ENCODE measurements at regions not wholly inside any gene's neighbourhood (a gene's known extent, or its start where the extent isn't known, plus 50 kb on each side); places are given as distances from the start of the nearest gene placed in this dataset.

GRCh38 chr5:8446179-8446578, 577.2 kb downstream of the MTRR start:
- Histone ChIP-seq H3K27me3 (no peaks in the 10 kb centered on the region), H3K4me1 (no peaks in the 10 kb centered on the region), H3K36me3 (no peaks in the 10 kb centered on the region), H3K27ac (no peak overlapping the region), H3K9me3 (no peaks in the 10 kb centered on the region), H3K4me3 (no peak overlapping the region)
- intact Hi-C loops (cut with DNase I): no loop called here
- TF ChIP-seq EP300 (IDR thresholded peaks at IDR 0.05) (no peak), POLR2A (IDR thresholded peaks at IDR 0.05) (no peak), POLR2AphosphoS5 (IDR thresholded peaks at IDR 0.05) (no peak)
- TF ChIP-seq, protein P1, sequence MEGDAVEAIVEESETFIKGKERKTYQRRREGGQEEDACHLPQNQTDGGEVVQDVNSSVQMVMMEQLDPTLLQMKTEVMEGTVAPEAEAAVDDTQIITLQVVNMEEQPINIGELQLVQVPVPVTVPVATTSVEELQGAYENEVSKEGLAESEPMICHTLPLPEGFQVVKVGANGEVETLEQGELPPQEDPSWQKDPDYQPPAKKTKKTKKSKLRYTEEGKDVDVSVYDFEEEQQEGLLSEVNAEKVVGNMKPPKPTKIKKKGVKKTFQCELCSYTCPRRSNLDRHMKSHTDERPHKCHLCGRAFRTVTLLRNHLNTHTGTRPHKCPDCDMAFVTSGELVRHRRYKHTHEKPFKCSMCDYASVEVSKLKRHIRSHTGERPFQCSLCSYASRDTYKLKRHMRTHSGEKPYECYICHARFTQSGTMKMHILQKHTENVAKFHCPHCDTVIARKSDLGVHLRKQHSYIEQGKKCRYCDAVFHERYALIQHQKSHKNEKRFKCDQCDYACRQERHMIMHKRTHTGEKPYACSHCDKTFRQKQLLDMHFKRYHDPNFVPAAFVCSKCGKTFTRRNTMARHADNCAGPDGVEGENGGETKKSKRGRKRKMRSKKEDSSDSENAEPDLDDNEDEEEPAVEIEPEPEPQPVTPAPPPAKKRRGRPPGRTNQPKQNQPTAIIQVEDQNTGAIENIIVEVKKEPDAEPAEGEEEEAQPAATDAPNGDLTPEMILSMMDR (IDR thresholded peaks at IDR 0.05): no peak
- 94 to 95% methylated on average over 2 of the region's 2 CpGs for WGBS, 2 donors
- no peak for DNase-seq

DNA sequence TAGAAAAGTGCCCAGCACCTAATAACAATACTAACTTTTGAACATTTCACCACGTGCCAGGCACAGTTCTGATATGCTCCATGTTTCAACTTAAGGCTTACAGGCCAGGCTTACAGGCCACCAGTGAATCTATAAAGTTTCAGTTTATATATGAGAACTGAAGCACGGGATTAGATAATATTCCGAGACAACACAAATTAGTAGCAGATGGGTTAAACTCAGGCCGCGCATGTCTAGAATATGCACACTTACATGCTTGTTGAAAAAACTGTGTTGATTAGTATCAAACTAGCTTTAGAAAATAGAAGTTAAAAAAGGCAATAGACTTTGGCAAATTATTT, 587.9 kb downstream of the MTRR start:
- TF ChIP-seq EP300 (IDR thresholded peaks at IDR 0.05) (peak in 1 of 4 donors; percentile 16), POLR2A (IDR thresholded peaks at IDR 0.05) (no peak)
- intact Hi-C loops (cut with DNase I): no loop called here

DNA sequence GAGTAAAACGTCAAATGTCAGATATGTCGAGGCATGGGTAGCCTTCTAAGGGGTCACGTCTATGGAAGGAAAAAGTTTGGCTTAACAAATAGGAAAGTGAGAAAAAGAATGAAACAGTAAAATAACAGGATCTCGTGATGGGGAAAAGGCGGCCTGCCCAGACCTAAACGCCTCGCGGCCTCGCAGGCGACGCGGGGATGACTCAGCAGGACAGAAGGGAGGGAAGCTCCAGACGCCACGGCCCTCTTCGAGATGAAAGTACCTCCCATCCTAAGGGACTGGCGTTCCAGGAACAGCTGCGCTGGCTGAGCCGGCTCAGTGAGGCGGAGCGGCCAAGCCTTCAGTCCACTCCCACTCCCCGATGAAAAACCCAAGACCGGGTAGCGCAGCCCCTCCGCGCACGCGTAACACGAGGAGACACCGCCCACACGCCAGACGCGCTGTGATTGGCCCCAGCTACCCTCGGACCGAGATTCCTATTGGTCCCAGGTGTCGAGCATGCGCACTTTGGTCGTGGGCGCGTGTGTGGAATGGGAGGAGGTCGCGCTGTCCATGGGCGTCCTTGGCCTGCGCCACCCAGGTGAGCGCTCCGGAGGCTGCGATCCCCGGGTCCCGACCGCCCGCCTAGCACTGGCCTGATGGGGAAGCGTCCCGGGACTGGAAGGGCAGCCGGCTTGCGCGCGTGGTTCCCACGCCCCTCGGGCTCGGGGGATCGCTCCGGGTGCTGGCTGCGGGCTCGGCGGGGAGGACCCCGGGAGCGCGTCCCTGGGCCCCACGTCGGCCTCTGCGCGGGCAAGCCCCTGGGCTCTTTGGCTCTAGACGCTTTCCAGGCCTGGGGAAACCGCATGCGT, 588.5 kb downstream of the MTRR start:
- 19 to 33% methylated on average over 74 of the region's 74 CpGs for whole genome bisulfite sequencing, 2 donors
- H3K4me3 ChIP-seq: peak overlapping the region; percentile 56 to 95 (median 84)
- peaks cover 0 to 20% (median 11%) of the 10 kb centered on the region in 4 donors for H3K4me1 ChIP-seq
- peak; percentile 95 for DNase-seq
- intact Hi-C loops (cut with DNase I): no loop called here
- peaks cover 0 to 13% (median 0%) of the 10 kb centered on the region in 4 donors for H3K36me3 ChIP-seq
- TF ChIP-seq, protein P1 (IDR thresholded peaks at IDR 0.05): no peak
- peak; percentile 60 to 87 (median 77) for TF ChIP-seq POLR2AphosphoS5 (IDR thresholded peaks at IDR 0.05)
- peak in 1 of 2 donors; percentile 52 for TF ChIP-seq POLR2A (IDR thresholded peaks at IDR 0.05)
- TF ChIP-seq EP300 (IDR thresholded peaks at IDR 0.05): peak in 1 of 4 donors; percentile 31
- peak overlapping the region; percentile 76 to 83 (median 81) for H3K27ac ChIP-seq
- no peaks in the 10 kb centered on the region for H3K27me3 ChIP-seq
- no peaks in the 10 kb centered on the region for H3K9me3 ChIP-seq

More for the DNA sequence above, 587.9 kb downstream of the MTRR start:
- peaks cover 0 to 13% (median 0%) of the 10 kb centered on the region in 4 donors for H3K36me3 ChIP-seq
- H3K4me1 ChIP-seq: peaks cover 0 to 20% (median 11%) of the 10 kb centered on the region in 4 donors
- H3K4me3 ChIP-seq: peak overlapping the region in 3 of 4 donors; percentile 81 to 95 (median 86)
- peak overlapping the region; percentile 76 to 83 (median 81) for H3K27ac ChIP-seq
- no peak for DNase-seq
- H3K9me3 ChIP-seq: no peaks in the 10 kb centered on the region
- H3K27me3 ChIP-seq: no peaks in the 10 kb centered on the region
- 84 to 87% methylated on average over 5 of the region's 5 CpGs for WGBS, 2 donors

DNA sequence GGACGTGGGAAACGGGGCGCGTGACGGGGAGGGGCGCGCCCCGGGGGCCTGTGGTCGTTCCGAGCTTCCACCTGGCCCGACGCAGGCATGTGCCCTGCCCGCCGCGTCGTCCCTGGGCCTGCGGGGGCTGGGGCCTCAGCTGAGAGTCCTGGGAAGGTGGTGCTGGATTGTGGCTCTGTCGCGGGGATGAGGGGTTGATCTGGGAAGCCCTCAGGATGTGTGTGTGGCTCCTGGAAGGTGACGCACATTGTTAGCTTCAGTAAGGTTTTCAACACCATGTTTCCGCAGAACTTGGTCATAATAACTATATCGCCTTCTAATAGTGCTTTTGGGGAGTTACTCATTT, 589.1 kb downstream of the MTRR start:
- 19 to 34% methylated on average over 22 of the region's 22 CpGs for WGBS, 2 donors
- no peaks in the 10 kb centered on the region for H3K27me3 ChIP-seq
- H3K27ac ChIP-seq: peak overlapping the region; percentile 76 to 83 (median 81)
- peaks cover 0 to 20% (median 11%) of the 10 kb centered on the region in 4 donors for H3K4me1 ChIP-seq
- H3K36me3 ChIP-seq: peaks cover 0 to 13% (median 0%) of the 10 kb centered on the region in 4 donors
- peak overlapping the region; percentile 56 to 95 (median 84) for H3K4me3 ChIP-seq
- H3K9me3 ChIP-seq: no peaks in the 10 kb centered on the region
- TF ChIP-seq, protein P1 (IDR thresholded peaks at IDR 0.05): no peak
- TF ChIP-seq POLR2A (IDR thresholded peaks at IDR 0.05) (no peak), POLR2AphosphoS5 (IDR thresholded peaks at IDR 0.05) (no peak), EP300 (IDR thresholded peaks at IDR 0.05) (no peak)
- intact Hi-C loops (cut with DNase I): no loop called here
- DNase-seq: no peak

DNA sequence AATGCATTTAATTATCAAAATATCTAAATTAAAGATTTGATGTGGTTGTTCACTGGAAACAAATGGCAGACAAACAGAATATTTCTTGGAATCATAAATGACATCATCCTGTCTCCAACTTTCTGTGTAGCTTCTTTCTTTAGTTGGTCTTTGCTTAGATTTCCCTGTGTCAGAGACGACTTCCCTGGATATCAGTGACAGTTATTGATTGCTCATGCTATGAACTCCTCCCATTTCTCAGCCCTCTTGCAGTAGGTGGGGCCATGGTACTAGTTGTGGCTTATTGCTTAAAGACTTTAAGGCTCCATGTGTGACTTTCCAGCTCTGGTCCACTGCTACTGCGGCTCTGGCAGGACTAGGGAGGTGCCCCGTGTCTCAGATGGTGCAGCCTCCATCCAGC, 592.6 kb downstream of the MTRR start:
- 51 to 74% methylated on average over 3 of the region's 3 CpGs for WGBS, 2 donors
- Histone ChIP-seq H3K27me3 (no peaks in the 10 kb centered on the region), H3K27ac (no peak overlapping the region), H3K9me3 (no peaks in the 10 kb centered on the region), H3K4me3 (no peak overlapping the region), H3K36me3 (peaks cover 0 to 13% (median 0%) of the 10 kb centered on the region in 4 donors), H3K4me1 (peaks cover 0 to 18% (median 11%) of the 10 kb centered on the region in 4 donors)
- intact Hi-C loops (cut with DNase I): no loop called here
- DNase-seq: no peak
- TF ChIP-seq POLR2A (IDR thresholded peaks at IDR 0.05): no peak
- TF ChIP-seq EP300 (IDR thresholded peaks at IDR 0.05): no peak
- TF ChIP-seq, protein P1 (IDR thresholded peaks at IDR 0.05): no peak
- TF ChIP-seq POLR2AphosphoS5 (IDR thresholded peaks at IDR 0.05): no peak
